NCI-H2107 treated with DMSO at 0.1 percent for 48 hours (cell line): ENCODE measurements at regions not wholly inside any gene's neighbourhood (a gene's known extent, or its start where the extent isn't known, plus 50 kb on each side); places are given as distances from the start of the nearest gene placed in this dataset.
A peak's percentile ranks its signal among the peaks of the same experiment; 100 is the strongest.
"Not testable (repeated sequence)": the region's sequence is repeated elsewhere in the genome, so short reads cannot be mapped to it uniquely, and the experiment has no call there.

Source experiments
- DNase-seq: peaks from one replicate; lab custom pipeline; 2025; ENCODE audit not compliant: unreplicated experiment; lab: John Stamatoyannopoulos, UW

DNA sequence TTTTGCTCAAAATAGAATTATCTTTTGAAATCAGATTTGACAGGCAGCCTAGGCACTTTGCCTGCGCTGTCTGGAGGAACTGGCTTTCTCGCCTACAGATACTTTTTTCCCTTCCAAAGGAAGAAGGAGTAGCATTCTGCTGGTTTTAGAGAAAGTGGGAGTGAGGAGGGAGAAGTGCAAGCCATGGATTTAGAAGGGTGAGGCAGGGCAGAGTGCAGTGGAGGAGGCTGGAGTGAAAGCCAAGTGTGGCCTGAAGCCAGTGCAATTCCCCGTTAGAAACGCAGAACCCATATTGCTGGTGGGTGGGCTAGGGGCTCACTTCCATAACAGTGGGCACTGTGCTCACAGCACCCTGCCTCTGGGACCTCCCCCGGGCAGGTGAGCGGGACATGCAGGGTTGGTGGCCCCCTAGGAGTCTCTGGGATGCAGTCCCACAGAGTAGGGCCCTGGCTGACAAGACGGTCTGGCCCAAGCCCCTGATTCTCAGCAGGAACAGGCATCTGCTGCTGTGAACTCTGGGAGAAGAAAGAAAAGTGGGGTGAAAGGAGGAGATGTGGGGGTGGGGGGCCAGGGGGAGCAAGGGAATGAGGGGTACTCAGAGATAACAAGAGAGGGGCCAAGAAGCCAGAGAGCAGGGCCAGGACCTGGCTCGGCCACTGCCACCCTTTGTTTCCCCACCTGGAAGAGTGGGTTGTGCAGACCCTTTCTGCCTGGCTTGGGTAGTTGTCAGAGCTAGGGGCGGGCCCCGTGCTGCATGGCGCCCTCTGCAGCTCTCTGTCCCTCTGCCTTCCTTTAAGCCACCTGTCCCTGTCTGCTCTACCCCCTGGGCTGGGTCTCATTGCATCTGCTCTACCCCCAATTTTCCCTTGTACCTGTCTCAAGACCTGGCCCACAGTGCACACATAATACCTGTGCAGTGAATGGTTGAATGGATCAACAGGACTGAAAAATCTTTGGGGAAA is 273.5 kb upstream of the HS6ST1 start:
- DNase-seq = no peak

DNA sequence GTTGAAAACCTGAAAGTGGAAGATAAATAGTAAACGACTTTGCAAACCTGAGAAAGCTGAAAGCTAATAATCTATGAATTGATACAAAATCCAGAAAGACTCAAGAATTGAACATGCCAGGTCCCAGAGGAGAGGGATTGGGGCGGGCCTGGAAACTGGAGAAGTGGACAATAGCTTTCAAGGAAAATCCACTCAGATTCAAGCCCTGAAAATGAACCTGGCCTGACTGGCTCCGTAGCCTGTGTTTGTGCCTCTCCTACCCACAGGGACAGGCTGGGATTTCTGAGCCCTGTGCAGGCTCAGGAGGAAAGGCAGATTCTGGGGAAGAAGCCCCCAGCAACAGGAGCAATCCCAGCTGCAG is 274.8 kb upstream of the HS6ST1 start:
- no peak for DNase-seq

DNA sequence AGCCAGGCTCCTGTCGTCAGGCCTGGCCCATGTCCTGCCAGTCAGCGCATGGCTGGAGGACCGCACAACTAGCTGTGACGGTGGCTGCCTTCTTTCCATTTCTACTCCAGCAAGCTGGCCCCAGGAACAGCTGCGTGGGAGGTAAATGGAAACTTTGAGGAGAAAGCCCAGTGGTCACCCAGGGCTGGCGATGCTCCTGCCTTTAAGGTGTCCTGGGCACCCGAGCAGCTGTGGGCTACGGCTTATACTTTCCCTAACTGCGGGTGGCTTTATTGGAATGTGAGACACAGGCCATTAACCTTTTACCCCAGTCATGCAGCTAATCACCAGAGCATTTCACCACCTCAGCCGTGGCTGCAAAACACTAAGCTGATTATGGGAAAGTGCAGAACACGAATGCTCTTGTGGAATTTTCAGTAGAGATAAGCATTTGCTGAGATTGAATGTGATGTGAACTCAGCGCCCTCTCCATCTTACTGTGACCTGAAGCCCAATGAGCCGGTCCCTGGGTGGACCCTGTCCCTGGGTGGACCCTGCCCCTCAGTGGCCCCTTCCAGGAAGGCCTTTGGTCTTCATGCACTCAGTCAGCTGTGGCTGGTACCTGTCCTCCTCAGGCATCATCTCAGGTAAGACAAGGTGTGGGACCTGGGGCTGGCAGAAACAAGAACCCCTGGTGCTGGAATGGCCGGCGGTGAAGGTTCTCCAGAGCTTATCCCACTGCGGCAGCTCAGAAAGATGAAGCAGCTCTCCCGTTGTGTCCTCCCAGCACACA is 275.4 kb upstream of the HS6ST1 start:
- DNase-seq = no peak

DNA sequence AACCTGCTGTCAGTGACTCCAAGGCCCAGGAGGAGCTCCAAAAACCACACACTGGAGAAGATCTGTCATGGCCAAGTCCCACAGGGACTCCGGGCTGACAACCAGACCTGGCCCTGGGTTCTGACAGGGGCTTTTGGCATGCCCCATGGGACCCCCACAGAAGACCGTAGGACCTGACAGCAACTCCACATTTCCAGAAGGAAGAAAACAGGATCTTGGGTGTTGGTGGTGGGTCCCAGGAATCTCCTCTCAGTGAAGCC is 275.9 kb upstream of the HS6ST1 start:
- DNase-seq = no peak

DNA sequence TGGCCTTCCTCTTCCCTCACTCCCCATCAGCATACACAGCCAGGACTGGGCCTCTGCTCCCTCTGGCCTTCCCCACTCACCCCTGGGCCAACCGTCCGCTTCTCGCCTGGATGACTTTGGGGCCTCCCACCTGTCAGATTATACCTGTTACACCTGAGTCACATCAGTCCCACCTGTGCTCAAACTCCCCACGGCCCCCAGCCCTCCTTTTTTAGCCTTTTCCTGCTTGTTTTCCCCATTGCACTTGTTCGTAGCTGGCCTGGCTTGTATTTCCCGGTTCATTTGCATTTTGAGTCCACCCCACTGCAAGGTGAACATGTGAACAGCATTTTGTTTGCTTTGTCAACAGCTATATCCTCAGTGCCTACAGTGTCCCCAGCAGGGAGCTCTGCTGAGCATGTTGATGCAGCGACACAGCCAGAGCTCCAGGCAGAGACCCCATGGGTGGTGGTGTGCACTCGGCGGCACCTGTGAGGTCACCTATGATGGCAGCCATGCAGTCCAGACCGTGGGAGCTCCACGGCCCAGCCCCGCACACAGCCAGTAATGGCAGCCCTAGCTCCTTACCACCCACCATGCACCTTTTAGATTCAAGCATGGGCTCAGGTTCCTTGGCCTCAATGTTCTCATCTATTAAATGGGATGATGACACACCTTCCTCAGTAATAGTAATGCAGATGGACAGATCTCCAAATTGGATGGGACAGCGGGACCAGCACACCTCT is 276.4 kb upstream of the HS6ST1 start:
- DNase-seq = peak; percentile 13

DNA sequence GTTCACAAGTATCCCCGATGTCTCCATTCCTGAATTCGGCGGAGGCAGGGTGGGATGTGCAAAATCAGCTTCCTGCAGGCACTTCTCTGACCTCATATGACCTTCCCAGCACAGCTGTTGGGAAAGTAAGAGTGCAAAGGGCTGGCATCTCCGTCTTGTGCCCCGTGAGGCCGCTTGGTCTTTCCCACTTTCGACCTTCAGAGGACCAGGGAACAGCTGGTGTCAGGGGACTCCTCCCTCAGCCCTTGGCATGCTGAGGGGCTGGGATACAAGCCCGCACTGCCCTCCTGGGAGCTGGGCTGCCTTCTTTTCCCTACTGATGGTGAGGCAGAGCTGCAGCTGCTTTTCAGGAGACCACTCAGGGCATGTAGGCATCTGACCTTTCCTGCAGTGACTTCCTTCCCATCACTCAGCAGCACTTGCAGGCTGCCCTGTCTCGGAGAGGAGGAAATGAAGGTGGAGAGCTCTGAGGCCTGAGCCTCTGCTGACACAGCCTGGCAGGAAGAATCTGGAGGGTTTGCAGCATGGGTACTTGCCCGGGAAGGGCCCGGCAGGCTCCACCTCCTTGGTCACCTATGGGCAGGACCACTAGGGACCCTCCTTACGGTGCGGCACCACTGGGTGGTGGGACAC is 277.2 kb upstream of the HS6ST1 start:
- no peak for DNase-seq

DNA sequence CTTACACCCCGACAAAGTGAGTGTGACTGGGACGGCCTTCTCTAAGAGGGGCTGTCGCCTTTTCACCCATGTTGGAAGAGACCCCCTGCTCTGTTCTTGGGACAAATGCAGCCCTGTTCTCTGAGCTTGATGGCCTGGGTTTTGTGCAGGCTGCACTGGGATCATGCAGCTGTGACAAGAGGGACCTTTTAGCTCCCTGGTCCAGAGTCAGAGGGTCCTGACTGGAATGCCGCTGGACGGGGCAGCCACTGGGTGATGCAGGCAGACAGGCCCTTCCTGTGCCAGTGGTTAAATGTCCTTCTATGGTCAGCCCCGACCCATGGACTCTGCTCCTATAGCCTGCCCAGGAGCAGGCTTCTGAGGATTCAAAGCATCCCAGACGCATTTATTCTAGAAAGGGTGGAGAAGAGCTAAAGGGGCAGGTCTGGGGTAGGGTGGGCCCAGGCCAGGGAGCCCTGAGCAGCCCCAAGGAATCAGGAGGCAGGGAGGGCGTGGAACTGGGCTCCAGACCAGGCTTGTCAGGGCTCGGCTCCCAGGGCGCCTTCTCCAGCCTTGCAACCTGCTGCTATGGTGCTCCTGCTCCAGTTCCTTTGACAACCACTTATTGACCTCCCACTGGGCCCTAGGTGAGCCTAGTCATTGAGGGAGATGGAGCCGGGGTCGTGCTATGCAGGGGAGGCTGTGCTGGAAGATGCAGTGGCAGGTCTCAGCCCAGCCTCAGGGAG is 277.9 kb upstream of the HS6ST1 start:
- DNase-seq = no peak

DNA sequence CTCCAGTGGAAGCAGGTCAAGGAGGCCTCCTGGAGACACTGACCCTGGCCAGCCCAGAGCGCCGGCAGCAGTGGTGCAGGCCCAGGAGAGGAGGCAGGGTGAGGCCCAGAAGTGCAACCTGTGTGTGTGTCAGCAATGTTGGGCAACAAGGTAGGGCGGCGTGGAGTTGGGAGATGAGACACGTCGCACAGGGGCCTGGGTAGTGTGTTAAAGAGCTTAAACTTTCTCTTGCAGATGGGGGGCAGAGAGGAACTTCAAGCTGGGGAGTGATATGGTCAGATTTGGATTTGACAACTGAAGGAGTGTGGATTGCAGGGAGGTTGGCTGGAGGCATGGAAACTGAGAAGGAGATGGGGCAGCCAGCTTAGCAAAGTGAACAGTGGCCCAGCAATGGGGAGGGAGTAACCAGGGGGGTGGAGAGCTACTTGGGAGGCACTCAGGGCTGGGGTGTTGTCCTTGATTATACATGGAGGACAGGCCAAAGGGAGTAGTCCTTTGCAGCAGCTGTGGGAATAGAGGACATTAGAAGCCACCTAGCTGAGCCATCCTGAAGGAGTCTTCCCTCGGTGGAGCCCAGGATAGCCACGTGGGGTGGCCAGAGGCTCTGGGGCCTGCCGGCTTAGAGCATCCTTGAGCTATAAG is 278.6 kb upstream of the HS6ST1 start:
- DNase-seq = no peak

DNA sequence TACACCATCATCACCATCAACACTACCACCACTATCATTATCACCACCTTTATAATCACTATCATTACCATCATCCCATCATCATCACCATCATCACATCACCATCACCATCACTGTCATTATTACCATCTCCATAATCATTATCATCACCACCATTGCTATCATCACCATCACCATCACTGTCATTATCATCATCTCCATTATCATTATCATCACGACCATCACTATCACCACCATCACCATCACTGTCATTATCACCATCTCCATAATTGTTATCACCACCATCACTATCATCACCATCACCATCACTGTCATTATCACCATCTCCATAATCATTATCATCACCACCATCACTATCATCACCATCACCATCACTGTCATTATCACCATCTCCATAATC is 279.6 kb upstream of the HS6ST1 start:
- not testable (repeated sequence) for DNase-seq

DNA sequence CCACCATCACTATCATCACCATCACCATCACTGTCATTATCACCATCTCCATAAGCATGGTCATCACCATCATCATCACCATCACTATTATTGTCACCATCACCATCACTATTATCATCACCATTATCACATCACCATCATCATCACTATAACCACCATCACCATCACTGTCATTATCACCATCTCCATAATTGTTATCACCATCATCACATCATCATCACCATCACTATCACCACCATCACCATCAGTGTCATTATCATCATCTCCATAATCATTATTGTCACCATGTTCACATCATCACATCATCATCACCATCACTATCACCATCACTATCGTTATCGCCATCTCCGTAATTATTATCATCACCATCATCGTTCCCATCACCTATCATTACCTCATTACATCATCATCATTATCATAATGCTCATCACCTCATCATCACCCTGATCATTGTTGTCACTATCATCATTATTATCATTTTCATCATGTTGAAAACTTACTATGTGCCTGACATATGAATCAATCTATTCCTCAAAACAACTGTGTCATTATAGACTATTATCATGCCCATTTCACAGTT is 280.3 kb upstream of the HS6ST1 start:
- no peak for DNase-seq

DNA sequence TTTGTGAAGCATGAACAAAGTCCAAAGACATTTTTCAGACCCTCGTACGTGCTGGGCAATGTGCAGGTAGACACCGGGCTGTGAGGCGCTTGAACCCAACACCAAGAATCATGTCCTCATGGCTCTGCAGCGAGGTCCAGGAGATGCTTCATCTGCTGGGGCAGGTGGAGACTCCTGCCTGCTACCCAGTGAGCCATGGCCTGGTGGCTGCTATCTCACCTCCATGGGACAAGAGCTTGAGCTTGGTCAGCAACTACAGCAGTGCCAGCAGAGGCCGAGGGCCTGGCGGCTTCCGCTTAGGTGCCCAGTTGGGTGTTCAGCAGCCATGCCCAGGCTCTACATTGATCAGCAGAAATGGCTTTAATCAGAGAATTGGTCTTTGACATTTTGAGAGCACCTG is 281.0 kb upstream of the HS6ST1 start:
- no peak for DNase-seq

DNA sequence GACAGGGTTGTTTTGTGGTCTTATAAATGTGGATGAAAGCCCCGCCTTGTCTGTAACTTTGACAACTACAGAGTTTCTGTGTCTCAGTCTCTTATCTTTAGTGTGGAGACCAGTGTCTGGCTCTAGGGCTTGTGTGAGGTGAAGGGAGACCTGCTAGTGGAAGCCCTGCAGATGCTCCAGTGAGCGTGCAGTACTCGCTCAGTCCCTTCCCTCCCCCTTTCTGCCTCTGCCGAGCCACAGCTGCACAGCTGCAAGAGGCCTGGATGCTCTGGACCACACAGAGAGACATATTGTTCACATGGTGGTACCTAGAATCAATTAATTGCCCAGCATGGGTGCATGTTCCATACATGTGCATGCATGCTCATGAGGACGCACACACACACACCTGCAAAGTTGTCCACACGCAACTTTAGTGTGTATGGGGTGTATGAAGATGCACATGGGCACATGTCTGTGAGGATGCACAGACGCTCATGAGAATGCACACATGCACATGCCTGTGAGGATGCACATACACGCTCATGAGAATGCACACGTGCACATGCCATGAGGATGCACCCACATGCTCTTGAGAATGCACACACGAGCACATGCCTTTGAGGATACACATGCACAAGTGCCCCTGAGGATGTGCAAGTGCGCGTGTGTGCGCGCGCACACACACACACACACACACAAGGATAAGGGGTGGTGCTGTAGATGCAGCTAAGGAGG is 282.1 kb upstream of the HS6ST1 start:
- no peak for DNase-seq

DNA sequence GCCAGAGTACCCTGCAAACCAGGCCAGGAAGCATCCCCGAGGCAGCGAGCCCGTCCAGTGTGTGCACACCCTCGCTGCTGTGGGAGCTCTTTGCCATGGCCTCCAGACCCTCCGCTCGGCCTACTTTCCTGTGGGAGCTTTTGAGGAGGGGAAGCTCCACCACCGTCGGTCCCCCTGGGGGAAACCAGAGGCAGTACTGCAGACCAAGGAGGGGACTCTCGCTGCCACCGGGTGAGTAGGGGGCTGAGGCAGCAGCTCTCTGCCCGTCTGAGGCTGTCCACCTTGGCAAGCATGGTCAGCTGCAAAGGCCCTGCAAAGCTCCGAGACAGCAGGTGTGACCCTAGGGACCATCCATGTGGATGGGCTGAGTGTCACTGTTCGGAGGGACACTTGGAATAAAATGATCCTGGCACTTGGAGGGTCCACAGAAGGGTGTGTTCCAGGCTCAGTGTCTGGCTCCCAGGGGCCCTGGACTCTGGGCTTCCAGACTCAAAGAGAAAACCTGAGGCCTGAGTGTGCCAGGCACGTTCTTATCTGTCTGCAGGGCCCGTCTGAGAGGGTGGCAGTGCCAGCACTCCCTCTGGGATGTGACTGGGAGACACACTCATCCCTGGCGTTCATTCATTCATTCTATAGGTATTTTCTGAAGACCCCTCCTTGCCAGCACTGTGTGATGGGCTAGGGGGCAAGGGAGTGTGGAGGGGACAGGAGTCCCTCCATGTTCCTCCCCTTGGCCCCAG is 282.8 kb upstream of the HS6ST1 start:
- DNase-seq = no peak

DNA sequence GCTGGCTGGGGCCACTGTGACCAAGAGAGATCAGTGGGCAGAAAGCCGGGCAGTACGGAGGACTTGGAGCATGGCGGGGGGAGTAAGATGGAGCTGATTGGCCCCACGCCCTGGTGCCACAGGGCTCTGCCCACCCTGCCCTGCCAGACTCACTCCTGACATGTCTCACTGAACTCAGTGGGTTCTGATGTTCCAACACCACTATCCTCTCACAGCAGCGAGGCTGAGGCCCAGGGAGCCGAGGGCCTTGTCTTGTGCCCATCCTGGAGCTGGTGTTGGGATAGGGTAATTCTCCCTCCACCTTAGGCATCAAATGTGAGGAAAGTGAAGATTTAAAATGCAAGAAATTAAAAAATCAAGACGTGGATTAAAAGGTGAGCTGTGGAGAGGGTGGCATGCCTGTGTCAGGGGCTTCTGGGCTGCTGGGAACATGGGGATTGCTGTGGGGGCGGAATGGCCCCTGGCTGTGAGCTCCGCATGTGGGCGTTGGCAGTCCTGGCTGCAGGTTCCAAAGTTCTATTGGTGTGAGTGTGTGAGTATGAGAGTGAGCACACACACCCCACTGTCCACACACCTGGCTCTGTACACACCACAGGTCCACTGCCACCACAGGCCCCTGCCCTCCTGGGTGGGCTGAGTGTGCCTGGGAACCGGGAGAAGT is 283.5 kb upstream of the HS6ST1 start:
- no peak for DNase-seq

DNA sequence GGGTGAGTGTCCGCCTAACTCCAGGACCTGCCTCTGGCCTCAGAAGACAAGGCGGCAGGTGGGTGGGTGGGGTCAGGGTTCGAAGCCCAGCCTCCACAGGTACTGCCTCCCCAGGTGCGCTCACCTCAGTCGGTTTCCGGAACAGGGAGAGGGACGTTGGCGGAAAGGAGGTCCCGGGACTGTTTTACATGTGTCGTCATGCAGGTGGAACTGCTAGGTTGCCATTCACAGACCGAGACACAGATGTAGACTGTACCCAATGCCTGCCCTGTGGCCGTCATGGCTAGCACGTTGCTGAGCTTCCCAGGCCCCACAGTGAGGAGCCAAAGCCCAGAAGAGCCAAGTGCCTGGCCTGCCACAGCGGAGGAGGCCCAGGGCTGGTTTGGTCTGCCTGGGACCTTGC is 284.0 kb upstream of the HS6ST1 start:
- DNase-seq = no peak

DNA sequence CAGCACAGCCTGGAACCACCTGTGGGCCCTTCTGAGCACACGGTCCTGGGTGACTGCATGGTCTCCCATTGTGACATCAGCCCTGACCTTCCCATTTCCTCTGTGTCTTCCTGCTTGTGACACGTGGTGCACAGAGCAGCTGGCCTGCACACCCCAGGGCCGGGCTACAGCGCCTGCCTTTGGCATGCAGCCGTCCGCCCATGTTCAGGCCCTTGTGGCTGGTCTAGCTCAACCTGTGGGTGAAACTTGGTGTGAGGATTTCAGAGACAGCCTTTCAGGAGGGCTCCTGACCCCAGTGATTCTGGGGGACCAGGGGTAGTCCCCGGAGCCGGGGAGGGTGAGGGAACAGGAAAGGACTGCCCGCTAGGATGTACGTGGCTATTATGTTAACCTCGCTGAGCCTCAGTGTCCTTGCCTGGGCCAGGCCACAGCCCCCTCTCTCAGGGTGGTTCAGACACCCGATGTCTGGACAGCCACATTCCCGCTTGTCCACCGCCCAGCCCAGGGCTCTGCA is 284.8 kb upstream of the HS6ST1 start:
- DNase-seq = no peak

DNA sequence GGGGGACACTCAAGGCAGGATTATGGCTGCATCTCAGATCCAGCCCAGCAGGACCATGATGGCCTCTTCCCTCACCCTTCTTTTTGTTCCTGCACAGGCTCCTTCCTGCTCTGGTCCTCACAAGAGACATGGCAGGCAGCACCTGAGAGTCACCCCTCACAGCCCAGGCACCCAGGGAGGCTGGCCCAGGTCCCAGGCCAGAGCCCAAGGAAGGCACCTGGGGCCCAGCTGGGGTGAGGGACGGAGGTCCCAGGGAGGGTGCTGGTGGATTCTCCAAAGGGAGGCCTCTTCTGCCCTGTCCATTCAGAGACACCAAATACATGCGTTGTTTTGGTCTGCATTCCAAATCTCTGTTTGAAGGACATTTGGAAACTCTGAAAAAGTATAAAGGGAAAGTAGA is 285.4 kb upstream of the HS6ST1 start:
- no peak for DNase-seq

DNA sequence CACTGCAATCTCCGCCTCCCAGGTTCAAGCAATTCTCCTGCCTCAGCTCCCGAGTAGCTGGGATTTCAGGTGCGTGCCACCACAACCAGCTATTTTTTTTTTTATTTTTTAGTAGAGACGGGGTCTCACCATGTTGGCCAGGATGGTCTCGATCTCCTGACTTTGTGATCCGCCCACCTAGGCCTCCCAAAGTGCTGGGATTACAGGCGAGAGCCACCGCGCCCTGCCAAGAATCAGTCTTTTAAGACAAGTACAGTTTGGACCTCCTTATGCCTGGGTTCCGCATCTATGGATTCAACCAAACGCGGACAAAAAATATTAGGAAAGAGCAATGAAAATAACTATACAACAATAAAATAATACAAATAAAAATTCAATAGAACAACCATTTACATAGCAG is 285.9 kb upstream of the HS6ST1 start:
- DNase-seq = not testable (repeated sequence)
